ENCODE measurements at regions not wholly inside any gene's neighbourhood (a gene's known extent, or its start where the extent isn't known, plus 50 kb on each side); places are given as distances from the start of the nearest gene placed in this dataset.

DNA sequence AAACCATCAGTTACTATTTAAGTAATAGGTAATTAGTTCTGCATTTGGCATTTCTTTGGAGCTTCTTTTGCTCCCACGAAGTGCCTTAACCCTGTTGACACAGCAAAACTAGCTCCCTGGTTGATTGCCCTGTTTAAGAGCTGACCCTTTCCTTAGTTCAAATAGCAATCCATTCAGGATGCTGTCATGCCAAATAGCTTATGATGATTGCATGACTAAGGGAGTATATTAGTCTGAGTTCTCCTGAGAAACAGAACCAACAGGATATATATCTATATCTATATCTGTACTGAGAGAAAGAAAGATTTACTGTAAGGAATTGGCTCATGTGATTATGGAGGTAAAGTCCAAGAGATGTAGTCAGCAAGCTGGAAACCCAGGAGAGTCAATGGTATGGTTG, 50.3 kb upstream of the SPRED1 start:
- TF ChIP-seq CTCF (IDR thresholded peaks at IDR 0.05) = no peak
- no peak for TF ChIP-seq EP300 (IDR thresholded peaks at IDR 0.05)

All from ovary (tissue), 3 donors.